DMS 273 (cell line): ENCODE measurements at regions not wholly inside any gene's neighbourhood (a gene's known extent, or its start where the extent isn't known, plus 50 kb on each side); places are given as distances from the start of the nearest gene placed in this dataset.

Source experiments
- DNase-seq: peaks from one replicate; lab custom pipeline; 2025; ENCODE audit not compliant: unreplicated experiment; lab: John Stamatoyannopoulos, UW

- DNase-seq: peak; percentile 3
Measured at GRCh38 chr20:24277196-24277595, 192.2 kb upstream of the SYNDIG1 start.

GRCh38 chr20:24275946-24276705, 193.3 kb upstream of the SYNDIG1 start:
- DNase-seq: no peak

DNA sequence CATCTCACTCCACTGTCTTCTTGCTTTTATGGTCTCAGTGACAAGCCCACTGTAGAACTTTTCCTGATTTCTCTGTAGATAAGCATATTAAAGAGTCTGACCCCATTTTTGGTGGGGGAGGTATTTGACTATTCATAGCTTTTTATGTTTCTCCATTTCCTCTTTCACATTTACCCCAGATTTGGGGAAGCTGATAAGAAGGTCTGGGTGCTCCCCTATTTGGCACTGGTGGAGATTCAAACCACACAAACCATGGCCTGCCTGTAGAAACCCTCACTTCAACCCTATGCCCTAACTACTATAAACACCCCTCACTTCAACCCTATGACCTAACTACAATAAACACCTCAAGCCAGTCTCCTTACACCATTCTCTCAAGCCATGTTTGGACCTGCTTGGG, 196.2 kb upstream of the SYNDIG1 start:
- no peak for DNase-seq

GRCh38 chr20:24261351-24261750, 208.1 kb upstream of the SYNDIG1 start:
- no peak for DNase-seq

DNA sequence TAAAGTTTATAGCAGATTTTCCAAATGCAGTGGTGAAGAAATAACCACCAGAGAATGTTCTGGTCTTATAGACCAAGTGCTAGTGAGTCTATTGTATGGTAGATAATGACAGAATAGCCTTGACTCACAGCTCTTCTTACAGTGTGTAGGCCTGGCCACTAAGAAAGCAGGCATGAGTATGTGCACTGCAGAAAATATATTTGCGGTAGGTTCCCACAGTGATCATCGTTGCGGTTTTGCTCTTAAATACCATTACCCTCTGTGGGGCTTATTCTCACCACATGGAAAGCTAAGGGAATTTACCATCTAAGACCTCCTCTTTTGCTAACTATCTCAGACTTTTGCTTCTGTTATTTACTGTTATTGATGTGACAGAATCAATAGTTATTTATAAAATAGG, 212.3 kb upstream of the SYNDIG1 start:
- no peak for DNase-seq

DNA sequence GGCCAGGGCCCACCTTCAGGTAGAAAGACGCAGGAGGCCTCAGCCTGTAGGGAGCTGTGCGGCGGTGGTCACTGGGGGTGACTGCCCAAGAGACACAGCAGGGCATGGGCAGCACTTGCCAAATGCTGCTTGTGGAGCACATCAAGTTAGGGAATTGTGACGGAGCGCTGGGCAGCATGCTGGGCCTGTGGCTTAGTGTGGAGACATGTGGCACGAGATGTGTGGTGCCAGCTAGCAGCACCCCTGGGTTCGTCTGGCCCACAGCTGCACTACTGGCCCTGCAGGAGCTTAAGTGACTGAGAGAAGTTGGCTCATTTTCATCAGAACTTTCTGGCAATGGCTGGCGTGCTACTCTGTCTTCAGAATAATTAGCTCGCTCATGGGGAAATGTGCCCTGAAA, 213.1 kb upstream of the SYNDIG1 start:
- no peak for DNase-seq

- no peak for DNase-seq
Measured at GRCh38 chr20:24254480-24254879, 214.9 kb upstream of the SYNDIG1 start.

- no peak for DNase-seq
Measured at GRCh38 chr20:24253321-24253720, 216.1 kb upstream of the SYNDIG1 start.

GRCh38 chr20:24245094-24245493, 224.3 kb upstream of the SYNDIG1 start:
- no peak for DNase-seq

DNA sequence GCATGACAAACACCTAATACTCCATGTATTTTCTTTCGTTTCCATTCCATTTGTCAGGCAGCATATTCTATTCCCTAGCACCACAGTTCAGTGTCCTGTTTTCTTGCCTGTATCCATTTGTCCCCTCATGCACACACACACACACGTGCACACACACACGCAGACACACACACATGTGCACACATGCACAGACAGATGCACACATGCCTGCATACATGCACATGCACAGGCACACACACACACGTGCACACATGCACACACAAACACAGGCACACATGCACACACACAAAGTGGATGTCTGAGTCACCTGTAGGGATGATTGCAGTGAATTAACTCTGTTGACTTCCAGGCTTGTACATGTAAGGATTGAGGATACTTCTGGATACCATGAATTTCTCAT, 226.7 kb upstream of the SYNDIG1 start:
- no peak for DNase-seq

GRCh38 chr20:24241466-24241865, 228.0 kb upstream of the SYNDIG1 start:
- peak; percentile 35 for DNase-seq

- no peak for DNase-seq
Measured at GRCh38 chr20:24236963-24237362, 232.5 kb upstream of the SYNDIG1 start.

DNA sequence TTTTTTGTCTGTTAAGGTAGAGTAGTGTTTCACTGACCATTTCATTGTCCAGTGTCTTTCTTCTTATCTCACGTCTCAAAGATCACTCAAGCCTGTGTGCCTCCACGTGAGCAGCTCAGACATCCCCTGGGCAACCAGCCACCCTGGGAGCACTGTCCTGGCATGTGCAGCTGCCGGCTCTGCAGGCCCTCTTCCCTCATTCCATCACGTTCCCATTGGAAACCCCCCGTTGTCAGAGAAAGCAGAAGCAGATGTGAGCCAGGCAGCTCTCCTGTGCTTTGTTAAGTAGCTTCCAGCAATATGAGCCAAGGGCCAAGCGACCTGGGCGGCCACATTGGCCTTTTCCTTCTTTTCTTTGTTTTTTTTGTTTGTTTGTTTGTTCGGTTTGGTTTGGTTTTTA, 233.2 kb upstream of the SYNDIG1 start:
- no peak for DNase-seq

GRCh38 chr20:24235296-24236175, 233.9 kb upstream of the SYNDIG1 start:
- DNase-seq: no peak

DNA sequence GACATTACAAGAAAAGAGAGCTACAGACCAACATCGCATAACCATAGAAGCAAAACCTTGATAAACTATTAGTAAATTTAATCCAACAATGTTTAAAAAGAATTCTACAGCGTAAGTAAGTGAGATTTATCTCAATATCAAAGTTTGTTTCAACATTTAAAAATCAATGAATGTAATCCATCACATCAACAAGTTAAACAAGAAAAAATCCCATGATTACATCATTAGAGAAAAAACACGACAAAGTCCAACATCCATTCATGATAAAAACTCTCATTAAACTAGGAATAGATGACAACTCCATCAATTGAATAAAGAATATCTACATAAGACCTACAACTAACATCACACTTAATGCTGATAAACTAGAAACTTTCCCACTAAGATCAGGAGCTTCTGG, 239.0 kb upstream of the GGTLC1 start:
- DNase-seq: no peak

GRCh38 chr20:24212494-24212893, 223.9 kb upstream of the GGTLC1 start:
- no peak for DNase-seq

DNA sequence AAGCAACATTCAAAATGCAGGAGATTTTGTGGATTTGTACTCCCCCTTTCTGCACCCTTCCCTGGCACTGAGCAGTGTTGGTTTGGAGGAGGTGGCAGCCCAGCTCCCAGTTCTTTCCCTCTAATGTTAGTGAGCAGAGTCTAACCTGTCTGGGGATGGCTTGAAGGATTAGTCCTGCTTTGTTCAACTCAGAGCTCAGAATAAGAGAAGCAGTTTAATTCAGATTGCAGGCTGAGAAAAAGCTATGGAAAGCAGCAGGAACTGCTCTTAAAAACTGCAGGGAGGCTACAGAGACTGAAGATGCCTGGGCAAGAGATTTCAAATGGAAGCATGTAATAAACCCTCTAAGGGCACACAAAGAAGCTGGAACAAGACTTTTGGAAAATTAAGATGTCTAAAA, 223.4 kb upstream of the GGTLC1 start:
- no peak for DNase-seq

- no peak for DNase-seq
Measured at GRCh38 chr20:24210356-24210755, 221.8 kb upstream of the GGTLC1 start.

DNA sequence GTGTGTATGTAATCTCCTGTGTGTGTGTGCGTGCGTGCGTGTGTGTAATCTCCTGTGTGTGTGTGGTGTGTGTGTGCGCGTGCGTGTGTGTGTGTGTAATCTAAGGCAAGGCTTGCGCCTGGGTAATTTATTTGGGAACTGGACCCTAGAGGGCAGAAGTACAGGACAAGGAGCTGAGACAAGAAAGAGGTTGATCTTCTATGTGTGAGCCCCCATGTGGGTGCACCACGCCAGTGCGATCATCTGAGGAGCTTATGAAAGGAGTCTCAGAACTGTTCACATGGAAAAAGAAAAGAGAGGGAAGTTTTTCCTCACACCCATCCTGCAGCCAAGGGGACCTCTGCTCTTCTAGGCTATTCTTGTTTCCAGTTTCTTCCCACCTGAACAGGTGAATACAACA, 220.1 kb upstream of the GGTLC1 start:
- peak; percentile 56 for DNase-seq

DNA sequence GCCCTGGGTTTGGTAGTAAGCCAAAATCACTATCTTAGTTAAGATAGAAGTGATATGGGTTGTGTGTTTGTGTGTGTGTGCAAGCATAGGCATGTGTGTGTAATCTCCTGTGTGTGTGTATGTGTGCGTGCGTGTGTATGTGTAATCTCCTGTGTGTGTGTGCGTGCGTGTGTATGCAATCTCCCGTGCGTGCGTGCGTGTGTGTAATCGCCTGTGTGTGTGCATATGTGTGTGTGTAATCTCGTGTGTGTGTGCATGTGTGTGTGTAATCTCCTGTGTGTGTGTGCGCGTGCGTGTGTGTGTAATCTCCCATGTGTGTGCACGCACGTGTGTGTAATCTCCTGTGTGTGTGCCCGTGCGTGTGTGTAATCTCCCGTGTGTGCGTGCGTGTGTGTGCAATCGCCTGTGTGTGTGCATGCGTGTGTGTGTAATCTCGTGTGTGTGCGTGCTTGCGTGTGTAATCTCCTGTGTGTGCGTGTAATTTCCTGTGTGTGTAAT, 219.3 kb upstream of the GGTLC1 start:
- no peak for DNase-seq

GRCh38 chr20:24206995-24207394, 218.4 kb upstream of the GGTLC1 start:
- DNase-seq: no peak

- no peak for DNase-seq
Measured at GRCh38 chr20:24203526-24204183, 215.1 kb upstream of the GGTLC1 start.
